CD14-positive monocyte (primary cell): ENCODE measurements at regions not wholly inside any gene's neighbourhood (a gene's known extent, or its start where the extent isn't known, plus 50 kb on each side); places are given as distances from the start of the nearest gene placed in this dataset.

Source experiments
- DNase-seq, 3 donors: peaks; one replicate each; pipeline ENCODE4 v3.0.0-alpha.2; 2011 to 2022
- H2AFZ ChIP-seq: 2 replicates; pipeline ENCODE4 v1.6.0; 2012; ENCODE audit warnings: mild to moderate bottlenecking, low read depth, low read length, inconsistent platforms; ENCODE audit not compliant: insufficient read depth, poor library complexity, severe bottlenecking
- H3K27ac ChIP-seq, 2 donors: 1 replicate in 1 of 2; 2 replicates in 1 of 2; pipeline ENCODE4 v1.5.1; 2012 to 2013; ENCODE audit warnings: low read length in 2 of 2, control low read depth in 1 of 2, inconsistent platforms in 1 of 2, low read depth in 1 of 2, mild to moderate bottlenecking in 1 of 2
- H3K27me3 ChIP-seq, 2 donors: one replicate each; pipeline versions ENCODE4 v1.6.0 to v1.6.1; 2011 to 2013; ENCODE audit warnings: low read length in 2 of 2; ENCODE audit not compliant: control insufficient read depth in 2 of 2, insufficient read depth in 2 of 2
- H3K36me3 ChIP-seq, 2 donors: replicated peaks in 1 of 2; 1 replicate in 1 of 2; 2 replicates in 1 of 2; pipeline versions ENCODE4 v1.5.1 to v1.6.1; 2012 to 2013; ENCODE audit warnings: low read length in 2 of 2, control low read depth in 1 of 2, inconsistent platforms in 1 of 2, mild to moderate bottlenecking in 1 of 2; ENCODE audit not compliant: insufficient read depth in 2 of 2, control insufficient read depth in 1 of 2
- H3K4me1 ChIP-seq, 2 donors: 1 replicate in 1 of 2; 2 replicates in 1 of 2; pipeline versions ENCODE4 v1.5.1 to v1.6.1; 2012 to 2013; ENCODE audit warnings: low read length in 2 of 2, control low read depth in 1 of 2, inconsistent platforms in 1 of 2, mild to moderate bottlenecking in 1 of 2, moderate library complexity in 1 of 2; ENCODE audit not compliant: insufficient read depth in 2 of 2, control insufficient read depth in 1 of 2
- H3K4me2 ChIP-seq: replicated peaks from 2 replicates; pipeline ENCODE3; 2012; ENCODE audit warnings: low read length, moderate library complexity, mild to moderate bottlenecking; ENCODE audit not compliant: poor library complexity, severe bottlenecking; ENCODE audit errors: extremely low read depth
- H3K4me3 ChIP-seq, 3 experiments: fragments of 200-600 bp in 1 of 3; sonication (generic) in 1 of 3; replicated peaks in 1 of 3; 1 replicate in 2 of 3; 2 replicates in 1 of 3; pipeline ENCODE4 v1.5.1; 2011 to 2013; ENCODE audit warnings: low read length in 3 of 3, mild to moderate bottlenecking in 3 of 3, control low read depth in 2 of 3, low read depth in 2 of 3, inconsistent platforms in 1 of 3, moderate library complexity in 1 of 3
- H3K79me2 ChIP-seq: 2 replicates; pipeline ENCODE4 v1.6.0; 2012; ENCODE audit warnings: mild to moderate bottlenecking, control low read depth, inconsistent platforms, low read length, moderate library complexity; ENCODE audit not compliant: insufficient read depth
- H3K9ac ChIP-seq: 2 replicates; pipeline ENCODE4 v1.6.0; 2017; ENCODE audit warnings: low read length, mild to moderate bottlenecking; ENCODE audit not compliant: insufficient read depth, poor library complexity, severe bottlenecking
- H3K9me3 ChIP-seq, 2 donors: replicated peaks in 1 of 2; 1 replicate in 1 of 2; 2 replicates in 1 of 2; pipeline versions ENCODE4 v1.5.1 to v1.6.1; 2012 to 2013; ENCODE audit warnings: low read length in 2 of 2, control low read depth in 1 of 2; ENCODE audit not compliant: control insufficient read depth in 1 of 2, insufficient read depth in 1 of 2
- H4K20me1 ChIP-seq: 2 replicates; pipeline ENCODE4 v1.6.0; 2012; ENCODE audit warnings: mild to moderate bottlenecking, low read length, control low read depth, moderate library complexity; ENCODE audit not compliant: insufficient read depth
- H3K27ac Mint-ChIP-seq, 7 donors: one replicate each; pipeline ENCODE4 v1.8.0; 2020; ENCODE audit warnings: mild to moderate bottlenecking in 7 of 7, mixed read lengths in 7 of 7, moderate library complexity in 6 of 7, inconsistent platforms in 2 of 7
- H3K27me3 Mint-ChIP-seq, 3 donors: one replicate each; pipeline ENCODE4 v1.8.0; 2021 to 2022; ENCODE audit warnings: low read depth in 3 of 3, mild to moderate bottlenecking in 3 of 3, mixed read lengths in 3 of 3, moderate library complexity in 3 of 3, inconsistent platforms in 1 of 3
- H3K36me3 Mint-ChIP-seq, 2 donors: one replicate each; pipeline ENCODE4 v1.8.0; 2020; ENCODE audit warnings: mixed read lengths in 2 of 2, inconsistent platforms in 1 of 2, mild to moderate bottlenecking in 1 of 2
- H3K4me1 Mint-ChIP-seq: one replicate; pipeline ENCODE4 v1.8.0; 2020; ENCODE audit warnings: mild to moderate bottlenecking, mixed read lengths
- H3K4me3 Mint-ChIP-seq, 2 donors: one replicate each; pipeline ENCODE4 v1.8.0; 2020; ENCODE audit warnings: mild to moderate bottlenecking in 2 of 2, mixed read lengths in 2 of 2, moderate library complexity in 1 of 2
- H3K9me3 Mint-ChIP-seq, 7 donors: one replicate each; pipeline ENCODE4 v1.8.0; 2020 to 2022; ENCODE audit warnings: mixed read lengths in 7 of 7, mild to moderate bottlenecking in 6 of 7, moderate library complexity in 6 of 7, inconsistent platforms in 2 of 7
- CTCF ChIP-seq: fragments of 200-600 bp; IDR thresholded peaks from one replicate; pipeline ENCODE4 v1.8.0; 2022; ENCODE audit warnings: antibody characterized with exemption, mild to moderate bottlenecking
- WGBS: methylation state at CpG from one replicate; pipeline ENCODE4 v1.1.5; 2013; ENCODE audit warnings: missing lambda C conversion rate; ENCODE audit not compliant: insufficient coverage; 5-methylcytosine and 5-hydroxymethylcytosine counted together
- intact Hi-C, 2 donors: fragments of 100-400 bp; cut with micrococcal nuclease; formaldehyde crosslinking; loops; one replicate each; pipeline versions ENCODE4 v1.15.0 to v1.15.1; 2023

DNA sequence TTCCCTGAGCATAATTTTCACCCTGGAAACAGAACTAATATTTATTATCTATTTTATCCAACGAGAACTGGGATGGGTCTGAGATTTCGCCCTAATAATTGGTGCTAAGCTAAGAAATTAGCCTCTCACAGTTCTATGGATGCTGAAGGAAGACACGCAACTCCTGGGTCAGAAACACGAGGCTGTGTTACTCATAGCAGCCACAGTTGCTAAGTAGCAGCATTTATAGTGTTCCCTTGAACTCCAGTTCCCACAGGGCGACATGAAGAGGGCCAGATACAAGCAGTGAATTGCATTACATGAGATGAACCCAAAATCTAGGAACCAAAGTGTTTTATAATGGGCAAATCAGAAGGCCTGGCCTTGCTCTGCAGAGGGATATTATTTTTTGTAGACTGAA lies 109.8 kb upstream of the AGR3 start:
- H2AFZ ChIP-seq: no peak overlapping the region
- peaks cover 7 to 16% (median 10%) of the 10 kb centered on the region in 7 donors for H3K9me3 Mint-ChIP-seq
- H3K4me1 ChIP-seq: peaks cover 9 to 25% of the 10 kb centered on the region in 2 donors
- H3K27me3 ChIP-seq: no peaks in the 10 kb centered on the region
- H3K36me3 ChIP-seq: no peaks in the 10 kb centered on the region
- WGBS: 100% methylated on average over 3 of the region's 5 CpGs
- H3K9ac ChIP-seq: no peak overlapping the region
- H3K79me2 ChIP-seq: no peaks in the 10 kb centered on the region
- no peak overlapping the region for H3K4me3 ChIP-seq
- H3K27ac ChIP-seq: no peak overlapping the region
- peak overlapping the region in 3 of 7 donors; percentile 11 to 61 (median 25) for H3K27ac Mint-ChIP-seq
- peaks cover 0 to 1% (median 0%) of the 10 kb centered on the region in 3 donors for H3K27me3 Mint-ChIP-seq
- peaks cover 28% of the 10 kb centered on the region for H3K4me1 Mint-ChIP-seq
- intact Hi-C loops: loop anchor here in 1 of 2 donors (10.0 kb wide), 1 partner anchor 73 kb away; no protein-coding TSS in a partner anchor
- no peaks in the 10 kb centered on the region for H4K20me1 ChIP-seq
- TF ChIP-seq CTCF: no peak
- no peak for DNase-seq
- H3K36me3 Mint-ChIP-seq: peaks cover 0 to 2% of the 10 kb centered on the region in 2 donors
- H3K9me3 ChIP-seq: peaks cover 4 to 7% of the 10 kb centered on the region in 2 donors
- no peak overlapping the region for H3K4me3 Mint-ChIP-seq
- H3K4me2 ChIP-seq: no peak overlapping the region

DNA sequence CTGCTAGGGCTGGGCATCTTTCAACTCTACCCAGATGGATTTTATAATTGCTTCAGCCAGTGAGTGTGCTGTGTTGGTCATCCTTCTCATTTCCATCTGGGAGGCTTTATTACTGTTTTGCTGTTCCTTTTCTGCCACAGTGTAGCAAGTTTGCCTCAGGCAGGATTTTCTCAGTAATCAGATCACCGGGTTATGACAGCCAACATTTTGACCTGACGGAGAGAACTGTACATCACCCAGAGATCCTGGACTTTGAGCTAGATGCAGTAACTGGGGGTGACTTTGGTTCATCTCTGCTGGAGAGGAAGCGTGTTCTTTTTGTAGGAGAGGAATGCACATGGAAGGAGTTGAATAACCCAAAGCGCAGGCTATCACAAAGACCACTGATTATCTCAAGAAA lies 111.8 kb upstream of the AGR3 start:
- 100% methylated on average over 2 of the region's 4 CpGs for WGBS
- peaks cover 12 to 23% (median 19%) of the 10 kb centered on the region in 7 donors for H3K9me3 Mint-ChIP-seq

More for the DNA sequence above, 111.8 kb upstream of the AGR3 start:
- Histone ChIP-seq H2AFZ (no peak overlapping the region), H3K36me3 (no peaks in the 10 kb centered on the region), H3K27me3 (no peaks in the 10 kb centered on the region), H3K9ac (no peak overlapping the region), H3K9me3 (peaks cover 4 to 16% of the 10 kb centered on the region in 2 donors), H3K27ac (no peak overlapping the region), H4K20me1 (no peaks in the 10 kb centered on the region), H3K79me2 (no peaks in the 10 kb centered on the region), H3K4me1 (peaks cover 9 to 21% of the 10 kb centered on the region in 2 donors), H3K4me2 (no peak overlapping the region), H3K4me3 (no peak overlapping the region)
- intact Hi-C loops: loop anchor here in 1 of 2 donors (10.0 kb wide), 1 partner anchor 71 kb away; no protein-coding TSS in a partner anchor
- Mint-ChIP-seq H3K27ac (no peak overlapping the region), H3K36me3 (peaks cover 0 to 3% of the 10 kb centered on the region in 2 donors), H3K4me3 (peak overlapping the region in 1 of 2 donors; percentile 14), H3K4me1 (peaks cover 26% of the 10 kb centered on the region), H3K27me3 (peaks cover 0 to 1% (median 0%) of the 10 kb centered on the region in 3 donors)
- no peak for DNase-seq
- TF ChIP-seq CTCF: no peak
